ENCODE measurements at regions not wholly inside any gene's neighbourhood (a gene's known extent, or its start where the extent isn't known, plus 50 kb on each side); places are given as distances from the start of the nearest gene placed in this dataset.

DNA sequence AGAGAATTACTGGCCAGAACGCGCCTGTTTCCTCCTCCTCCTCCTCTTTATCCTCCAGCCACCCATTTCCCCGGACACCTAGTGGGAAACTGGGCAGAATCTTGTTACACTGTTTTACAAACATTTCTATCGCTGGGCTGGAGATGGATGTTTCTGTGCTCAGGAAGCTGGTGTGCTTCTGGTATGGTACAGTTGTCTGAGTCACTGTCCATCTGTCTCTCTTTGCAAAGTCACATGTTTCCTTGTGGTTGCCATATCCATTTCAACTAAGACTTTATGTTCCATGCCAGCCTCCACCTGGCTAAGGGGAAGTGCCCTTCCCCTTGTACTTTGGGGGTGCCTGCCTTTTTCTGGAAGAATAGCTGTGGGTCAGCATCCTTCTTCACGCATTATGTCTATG, 52.9 kb upstream of the SLC22A16 start:
- no peak overlapping the region for H3K4me3 ChIP-seq (ENCODE audit: low read depth, low read length)
- DNase-seq (ENCODE audit: low read depth): no peak
- no peak for TF ChIP-seq CTCF (IDR thresholded peaks at IDR 0.05; ENCODE audit: insufficient read depth, low read depth, low read length, missing control alignments)

DNA sequence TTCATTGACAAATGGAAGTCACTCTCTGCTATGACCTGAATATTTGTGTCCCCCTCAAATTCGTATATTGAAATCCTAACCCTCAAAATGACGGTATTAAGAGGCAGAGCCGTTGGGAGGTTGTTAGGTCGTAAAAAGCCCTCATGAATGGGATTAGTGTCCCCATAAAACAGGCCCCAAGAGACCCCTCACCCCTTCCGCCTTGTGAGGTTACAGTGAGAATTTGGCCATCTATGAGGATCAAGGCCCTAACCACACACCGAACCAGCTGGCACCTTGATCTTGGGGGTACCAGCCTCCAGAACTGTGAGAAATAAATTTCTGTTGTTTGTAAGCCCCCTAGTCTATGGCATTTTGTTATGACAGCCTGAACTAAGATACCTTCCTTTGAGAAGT, 52.5 kb upstream of the SLC22A16 start:
- DNase-seq (ENCODE audit: low read depth): no peak
- no peak overlapping the region for H3K4me3 ChIP-seq (ENCODE audit: low read depth, low read length)
- no peak for TF ChIP-seq CTCF (IDR thresholded peaks at IDR 0.05; ENCODE audit: insufficient read depth, low read depth, low read length, missing control alignments)

DNA sequence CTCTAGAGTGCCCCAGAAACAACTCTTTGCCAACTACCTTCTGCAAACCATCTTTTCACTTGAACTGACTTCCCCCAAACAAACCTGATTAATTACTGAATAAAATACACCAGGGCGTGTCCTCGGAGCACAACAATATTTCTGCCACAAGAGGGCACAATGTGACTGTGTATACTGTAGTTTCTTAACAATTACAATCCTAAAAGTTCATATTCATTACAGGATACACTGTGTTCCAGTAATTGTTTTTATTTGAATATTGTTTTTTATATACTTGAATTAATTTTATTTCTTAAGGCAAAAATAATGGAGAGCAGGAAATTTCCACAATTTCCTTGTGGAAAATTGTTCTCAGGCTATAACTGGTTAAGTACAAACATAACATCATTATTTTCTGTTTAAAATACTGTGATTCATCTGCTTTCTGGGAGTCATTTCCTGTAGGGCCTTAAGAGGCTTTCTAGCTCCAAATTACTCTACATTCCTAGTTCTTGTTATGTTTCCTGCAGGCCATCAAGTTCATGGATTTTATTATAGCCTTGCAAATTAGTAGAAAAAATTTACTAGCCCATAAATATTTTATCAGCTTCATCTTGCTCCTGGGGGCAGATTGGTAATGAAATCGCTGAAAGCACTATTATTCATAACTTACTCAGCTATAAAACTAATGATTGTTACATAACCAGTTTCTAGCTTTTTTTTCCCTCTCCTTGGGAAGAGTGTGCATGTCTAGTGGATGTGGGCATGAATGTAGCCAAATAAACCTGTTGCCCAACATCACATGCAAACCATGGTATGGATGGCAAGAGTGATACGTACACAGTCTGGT, 51.9 kb upstream of the SLC22A16 start:
- DNase-seq (ENCODE audit: low read depth): peak; percentile 70
- peak; percentile 58 for TF ChIP-seq CTCF (IDR thresholded peaks at IDR 0.05; ENCODE audit: insufficient read depth, low read depth, low read length, missing control alignments)
- no peak overlapping the region for H3K4me3 ChIP-seq (ENCODE audit: low read depth, low read length)

DNA sequence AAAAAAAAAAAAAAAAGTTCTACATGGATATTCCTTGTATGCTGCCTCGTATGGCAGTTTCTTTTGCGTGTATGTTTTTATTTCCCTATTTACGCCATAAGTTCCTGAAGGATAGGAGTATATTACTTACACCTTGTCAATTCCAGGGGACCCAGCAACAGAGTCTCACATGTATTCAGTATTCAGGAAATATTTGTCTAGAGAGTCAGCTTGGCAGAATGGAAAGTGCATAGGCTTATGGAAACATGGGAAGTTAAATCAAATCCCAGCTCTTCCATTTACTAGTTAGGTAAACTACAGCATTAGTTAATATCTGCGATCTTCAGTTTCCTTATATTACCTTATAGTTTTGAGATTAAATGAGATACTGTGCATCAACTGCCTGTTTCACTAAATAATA, 51.1 kb upstream of the SLC22A16 start:
- no peak overlapping the region for H3K4me3 ChIP-seq (ENCODE audit: low read depth, low read length)
- DNase-seq (ENCODE audit: low read depth): no peak
- TF ChIP-seq CTCF (IDR thresholded peaks at IDR 0.05; ENCODE audit: insufficient read depth, low read depth, low read length, missing control alignments): no peak

GRCh38 chr6:110526726-110527125, 50.3 kb upstream of the SLC22A16 start:
- no peak for DNase-seq (ENCODE audit: low read depth)
- TF ChIP-seq CTCF (IDR thresholded peaks at IDR 0.05; ENCODE audit: insufficient read depth, low read depth, low read length, missing control alignments): no peak
- H3K4me3 ChIP-seq (ENCODE audit: low read depth, low read length): no peak overlapping the region

Measured in GM12865 (cell line).